WTC11 (cell line): ENCODE measurements at regions not wholly inside any gene's neighbourhood (a gene's known extent, or its start where the extent isn't known, plus 50 kb on each side); places are given as distances from the start of the nearest gene placed in this dataset.

Experiments
- ATAC-seq: fragments of 200-7000 bp; cut with Tn5 transposase; 2 replicates; pipeline ENCODE4 v1.10.0; 2021; ENCODE audit warnings: mild to moderate bottlenecking, moderate library complexity
- CTCF ChIA-PET: fragments of 300-600 bp; sonication (Branson Sonifier 250); formaldehyde crosslinking; loops from one replicate; lab custom pipeline; 2021; ENCODE audit warnings: antibody characterized with exemption; lab: Charles Lee
- POLR2A ChIA-PET: fragments of 350-600 bp; sonication (Branson Sonifier 250); formaldehyde crosslinking; loops from one replicate; lab custom pipeline; 2021; ENCODE audit warnings: antibody characterized with exemption; lab: Charles Lee
- DNase-seq: peaks from one replicate; pipeline ENCODE4 v3.0.0; 2021; ENCODE audit warnings: low spot score
- H3K27ac Mint-ChIP-seq: 2 replicates; pipeline ENCODE4 v1.8.0; 2021; ENCODE audit warnings: mixed read lengths
- H3K27me3 Mint-ChIP-seq: 2 replicates; pipeline ENCODE4 v1.8.0; 2021; ENCODE audit warnings: low read depth, mild to moderate bottlenecking, moderate library complexity, mixed read lengths
- H3K36me3 Mint-ChIP-seq: 2 replicates; pipeline ENCODE4 v1.8.0; 2021; ENCODE audit warnings: mixed read lengths
- H3K4me1 Mint-ChIP-seq: 2 replicates; pipeline ENCODE4 v1.8.0; 2022; ENCODE audit warnings: mixed read lengths
- H3K4me3 Mint-ChIP-seq: 2 replicates; pipeline ENCODE4 v1.8.0; 2021; ENCODE audit warnings: mild to moderate bottlenecking, moderate library complexity, mixed read lengths
- H3K9me3 Mint-ChIP-seq: 2 replicates; pipeline ENCODE4 v1.8.0; 2021; ENCODE audit warnings: mixed read lengths
- CBFB ChIP-seq: sonication (generic); formaldehyde crosslinking; IDR thresholded peaks from 2 replicates; pipeline ENCODE4 v1.8.1; 2022; ENCODE audit warnings: mild to moderate bottlenecking, low read depth, missing genetic modification reagents
- CTCF ChIP-seq: fragments of 200-600 bp; IDR thresholded peaks from 2 replicates; pipeline ENCODE4 v1.8.0; 2022; ENCODE audit warnings: antibody characterized with exemption
- ELF4 ChIP-seq: sonication (generic); formaldehyde crosslinking; IDR thresholded peaks from 2 replicates; pipeline ENCODE4 v1.8.1; 2022; ENCODE audit warnings: low read depth, mild to moderate bottlenecking, moderate library complexity, missing genetic modification reagents
- EMX1 ChIP-seq: fragments of 250-450 bp; sonication (Bioruptor Pico); IDR thresholded peaks from 2 replicates; pipeline ENCODE4 v1.8.0; 2021; ENCODE audit warnings: mild to moderate bottlenecking
- ERG ChIP-seq: fragments of 250-450 bp; sonication (Bioruptor Pico); IDR thresholded peaks from 2 replicates; pipeline ENCODE4 v1.8.0; 2021; ENCODE audit warnings: mild to moderate bottlenecking
- FOXP1 ChIP-seq: sonication (generic); formaldehyde crosslinking; IDR thresholded peaks from 2 replicates; pipeline ENCODE4 v1.8.0; 2022; ENCODE audit warnings: missing genetic modification reagents, mild to moderate bottlenecking, moderate library complexity, borderline replicate concordance
- GABPB1 ChIP-seq: sonication (generic); formaldehyde crosslinking; IDR thresholded peaks from 2 replicates; pipeline ENCODE4 v1.8.1; 2023; ENCODE audit warnings: mild to moderate bottlenecking, missing genetic modification reagents
- IRF1 ChIP-seq: sonication (generic); formaldehyde crosslinking; IDR thresholded peaks from 2 replicates; pipeline ENCODE4 v1.8.0; 2023; ENCODE audit warnings: missing genetic modification reagents
- JAZF1 ChIP-seq: fragments of 250-450 bp; sonication (Bioruptor Pico); IDR thresholded peaks from 2 replicates; pipeline ENCODE4 v1.9.0; 2021; ENCODE audit warnings: moderate library complexity, mild to moderate bottlenecking, inconsistent platforms
- KAT7 ChIP-seq: sonication (generic); formaldehyde crosslinking; IDR thresholded peaks from 2 replicates; pipeline ENCODE4 v1.8.1; 2023; ENCODE audit warnings: missing genetic modification reagents, mild to moderate bottlenecking, borderline replicate concordance
- NR1H2 ChIP-seq: sonication (generic); formaldehyde crosslinking; IDR thresholded peaks from 2 replicates; pipeline ENCODE4 v1.9.0; 2021; ENCODE audit warnings: mild to moderate bottlenecking, moderate library complexity, missing genetic modification reagents
- NR3C1 ChIP-seq: sonication (generic); formaldehyde crosslinking; conservative IDR thresholded peaks from 2 replicates; pipeline ENCODE4 v1.8.1; 2023; ENCODE audit warnings: low read depth, mild to moderate bottlenecking, missing genetic modification reagents
- OVOL2 ChIP-seq: fragments of 250-450 bp; sonication (Bioruptor Pico); IDR thresholded peaks from 2 replicates; pipeline ENCODE4 v1.9.0; 2021; ENCODE audit warnings: mild to moderate bottlenecking, borderline replicate concordance
- RORB ChIP-seq: fragments of 250-450 bp; sonication (Bioruptor Pico); IDR thresholded peaks from 2 replicates; pipeline ENCODE4 v1.9.0; 2021; ENCODE audit warnings: mild to moderate bottlenecking
- TCF7 ChIP-seq: sonication (generic); formaldehyde crosslinking; IDR thresholded peaks from 2 replicates; pipeline ENCODE4 v1.8.0; 2022; ENCODE audit warnings: mild to moderate bottlenecking, low read depth, missing genetic modification reagents, moderate library complexity
- USF2 ChIP-seq: sonication (generic); formaldehyde crosslinking; IDR thresholded peaks from 2 replicates; pipeline ENCODE4 v1.8.1; 2023; ENCODE audit warnings: mild to moderate bottlenecking, missing genetic modification reagents, moderate library complexity
- ZNF121 ChIP-seq: sonication (generic); formaldehyde crosslinking; IDR thresholded peaks from 2 replicates; pipeline ENCODE4 v1.8.0; 2023; ENCODE audit warnings: missing genetic modification reagents
- ZNF232 ChIP-seq: sonication (generic); formaldehyde crosslinking; IDR thresholded peaks from 2 replicates; pipeline ENCODE4 v1.8.0; 2022; ENCODE audit warnings: mild to moderate bottlenecking, missing genetic modification reagents
- ZNF396 ChIP-seq: fragments of 250-450 bp; sonication (Bioruptor Pico); IDR thresholded peaks from 2 replicates; pipeline ENCODE4 v1.8.0; 2021; ENCODE audit warnings: mild to moderate bottlenecking, moderate library complexity, borderline replicate concordance
- ZNF416 ChIP-seq: fragments of 250-450 bp; sonication (Bioruptor Pico); IDR thresholded peaks from 2 replicates; pipeline ENCODE4 v1.9.0; 2021; ENCODE audit warnings: mild to moderate bottlenecking, inconsistent platforms
- ZNF425 ChIP-seq: fragments of 250-450 bp; sonication (Bioruptor Pico); conservative IDR thresholded peaks from 2 replicates; pipeline ENCODE4 v1.9.0; 2021; ENCODE audit warnings: mild to moderate bottlenecking
- ZSCAN18 ChIP-seq: fragments of 250-450 bp; sonication (Bioruptor Pico); IDR thresholded peaks from 2 replicates; pipeline ENCODE4 v2.1.2; 2022; ENCODE audit warnings: mild to moderate bottlenecking, moderate library complexity

GRCh38 chrX:3545901-3546300, 167.5 kb downstream of the PRKX start:
- Mint-ChIP-seq H3K27ac (no peak overlapping the region), H3K4me1 (peaks cover 12% of the 10 kb centered on the region), H3K27me3 (no peaks in the 10 kb centered on the region), H3K4me3 (no peak overlapping the region), H3K9me3 (peaks cover 14% of the 10 kb centered on the region), H3K36me3 (no peaks in the 10 kb centered on the region)
- no peak for ATAC-seq
- TF ChIP-seq CTCF: no peak
- TF ChIP-seq ZNF232: no peak
- DNase-seq: no peak
- CTCF ChIA-PET: no interaction called here
- POLR2A ChIA-PET: no interaction called here

- DNase-seq (no peak), ATAC-seq (no peak)
- Mint-ChIP-seq H3K4me3 (no peak overlapping the region), H3K9me3 (peaks cover 12% of the 10 kb centered on the region), H3K27ac (no peak overlapping the region), H3K4me1 (no peaks in the 10 kb centered on the region), H3K36me3 (no peaks in the 10 kb centered on the region), H3K27me3 (no peaks in the 10 kb centered on the region)
- CTCF ChIA-PET: no interaction called here
- POLR2A ChIA-PET: no interaction called here
- TF ChIP-seq JAZF1 (no peak), KAT7 (no peak), ERG (CRISPR knock-in tag) (no peak), NR1H2 (CRISPR knock-in tag) (no peak), ZNF396 (no peak), OVOL2 (CRISPR knock-in tag) (no peak), IRF1 (no peak), ZSCAN18 (CRISPR knock-in tag) (no peak), RORB (CRISPR knock-in tag) (no peak)
Observed at GRCh38 chrX:3541336-3541735, 172.1 kb downstream of the PRKX start.

- Mint-ChIP-seq H3K9me3 (peaks cover 23% of the 10 kb centered on the region), H3K27me3 (no peaks in the 10 kb centered on the region; the same call in 1 of the 2 replicates), H3K27ac (no peak overlapping the region), H3K4me1 (no peaks in the 10 kb centered on the region), H3K36me3 (no peaks in the 10 kb centered on the region; the same call in 1 of the 2 replicates), H3K4me3 (no peak overlapping the region)
- no peak for DNase-seq
- no peak for ATAC-seq
- POLR2A ChIA-PET: no interaction called here
- TF ChIP-seq ELF4 (CRISPR knock-in tag): no peak
- TF ChIP-seq JAZF1: no peak
- no peak for TF ChIP-seq ZNF416
- TF ChIP-seq FOXP1 (CRISPR knock-in tag): no peak
- TF ChIP-seq TCF7 (CRISPR knock-in tag): no peak
- TF ChIP-seq ZNF121: no peak
- TF ChIP-seq ERG (CRISPR knock-in tag): no peak
- TF ChIP-seq ZNF425 (CRISPR knock-in tag): no peak
- no peak for TF ChIP-seq EMX1 (CRISPR knock-in tag)
- TF ChIP-seq USF2 (CRISPR knock-in tag): no peak
- no peak for TF ChIP-seq NR3C1 (CRISPR knock-in tag)
- no peak for TF ChIP-seq IRF1
- TF ChIP-seq CBFB (CRISPR knock-in tag): no peak
- no peak for TF ChIP-seq GABPB1
- TF ChIP-seq ZNF232: no peak
- CTCF ChIA-PET: no interaction called here
Observed at GRCh38 chrX:3540105-3540504, 173.3 kb downstream of the PRKX start.
